ENCODE measurements at regions not wholly inside any gene's neighbourhood (a gene's known extent, or its start where the extent isn't known, plus 50 kb on each side); places are given as distances from the start of the nearest gene placed in this dataset.

DNA sequence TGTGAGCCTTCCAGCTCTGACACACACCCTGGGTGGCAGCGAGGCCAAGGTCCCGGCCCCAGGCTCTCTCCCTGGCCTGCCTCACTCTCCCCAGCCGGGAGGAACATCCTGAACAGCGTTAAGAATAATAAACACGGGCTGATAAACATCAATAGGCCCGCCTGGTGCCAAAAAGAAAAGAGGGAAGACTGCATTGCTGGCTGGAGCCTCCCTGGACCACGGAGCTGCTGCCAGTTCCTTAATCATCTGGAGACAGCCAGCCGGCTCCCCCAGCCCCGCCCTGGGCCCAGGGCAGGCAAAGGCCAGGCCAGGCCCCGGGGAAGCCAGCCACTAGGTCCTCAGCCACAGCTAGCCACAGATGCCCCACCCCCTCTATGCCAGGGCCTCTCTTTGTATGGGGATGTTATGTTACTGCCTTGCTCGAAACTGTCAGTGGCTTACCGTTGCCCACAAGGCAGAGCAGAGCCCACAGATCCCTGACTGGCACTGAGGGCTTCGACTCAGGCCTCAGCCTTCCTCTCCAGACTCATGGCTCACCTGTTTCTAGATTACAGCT is 293.7 kb downstream of the DYSF start:
- in situ Hi-C loops (cut with HindIII; ENCODE audit: low sequenced_read_pairs) = no loop called here
- DNase-seq (ENCODE audit: low read depth) = no peak
- TF ChIP-seq, protein P1, sequence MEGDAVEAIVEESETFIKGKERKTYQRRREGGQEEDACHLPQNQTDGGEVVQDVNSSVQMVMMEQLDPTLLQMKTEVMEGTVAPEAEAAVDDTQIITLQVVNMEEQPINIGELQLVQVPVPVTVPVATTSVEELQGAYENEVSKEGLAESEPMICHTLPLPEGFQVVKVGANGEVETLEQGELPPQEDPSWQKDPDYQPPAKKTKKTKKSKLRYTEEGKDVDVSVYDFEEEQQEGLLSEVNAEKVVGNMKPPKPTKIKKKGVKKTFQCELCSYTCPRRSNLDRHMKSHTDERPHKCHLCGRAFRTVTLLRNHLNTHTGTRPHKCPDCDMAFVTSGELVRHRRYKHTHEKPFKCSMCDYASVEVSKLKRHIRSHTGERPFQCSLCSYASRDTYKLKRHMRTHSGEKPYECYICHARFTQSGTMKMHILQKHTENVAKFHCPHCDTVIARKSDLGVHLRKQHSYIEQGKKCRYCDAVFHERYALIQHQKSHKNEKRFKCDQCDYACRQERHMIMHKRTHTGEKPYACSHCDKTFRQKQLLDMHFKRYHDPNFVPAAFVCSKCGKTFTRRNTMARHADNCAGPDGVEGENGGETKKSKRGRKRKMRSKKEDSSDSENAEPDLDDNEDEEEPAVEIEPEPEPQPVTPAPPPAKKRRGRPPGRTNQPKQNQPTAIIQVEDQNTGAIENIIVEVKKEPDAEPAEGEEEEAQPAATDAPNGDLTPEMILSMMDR (IDR thresholded peaks at IDR 0.05; ENCODE audit: low read depth, low read length, missing control alignments) = no peak
- H3K4me3 ChIP-seq (ENCODE audit: low read depth, low read length) = no peak overlapping the region

DNA sequence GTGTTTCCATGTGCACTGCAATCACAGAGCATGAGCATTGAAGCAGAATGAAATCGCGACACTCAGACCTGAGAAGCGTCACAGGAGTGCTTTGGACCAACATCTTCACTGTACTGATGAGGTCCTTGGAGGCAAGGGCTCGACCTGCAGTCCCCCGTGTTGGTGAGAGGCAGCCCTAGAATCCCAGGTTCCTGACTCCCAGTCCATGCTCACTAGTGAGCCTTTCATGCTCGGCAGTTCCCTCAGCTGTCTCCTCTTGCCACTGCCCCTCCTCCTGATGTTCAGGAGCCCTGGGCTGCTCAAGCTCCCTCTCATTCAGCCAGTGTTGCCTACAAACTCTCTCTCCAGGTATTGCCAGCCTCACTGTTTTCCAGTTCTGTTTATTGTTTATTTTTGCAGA is 291.4 kb downstream of the DYSF start:
- in situ Hi-C loops (cut with HindIII; ENCODE audit: low sequenced_read_pairs) = no loop called here
- no peak for DNase-seq (ENCODE audit: low read depth)
- TF ChIP-seq, protein P1 (IDR thresholded peaks at IDR 0.05; ENCODE audit: low read depth, low read length, missing control alignments) = no peak
- no peak overlapping the region for H3K4me3 ChIP-seq (ENCODE audit: low read depth, low read length)

DNA sequence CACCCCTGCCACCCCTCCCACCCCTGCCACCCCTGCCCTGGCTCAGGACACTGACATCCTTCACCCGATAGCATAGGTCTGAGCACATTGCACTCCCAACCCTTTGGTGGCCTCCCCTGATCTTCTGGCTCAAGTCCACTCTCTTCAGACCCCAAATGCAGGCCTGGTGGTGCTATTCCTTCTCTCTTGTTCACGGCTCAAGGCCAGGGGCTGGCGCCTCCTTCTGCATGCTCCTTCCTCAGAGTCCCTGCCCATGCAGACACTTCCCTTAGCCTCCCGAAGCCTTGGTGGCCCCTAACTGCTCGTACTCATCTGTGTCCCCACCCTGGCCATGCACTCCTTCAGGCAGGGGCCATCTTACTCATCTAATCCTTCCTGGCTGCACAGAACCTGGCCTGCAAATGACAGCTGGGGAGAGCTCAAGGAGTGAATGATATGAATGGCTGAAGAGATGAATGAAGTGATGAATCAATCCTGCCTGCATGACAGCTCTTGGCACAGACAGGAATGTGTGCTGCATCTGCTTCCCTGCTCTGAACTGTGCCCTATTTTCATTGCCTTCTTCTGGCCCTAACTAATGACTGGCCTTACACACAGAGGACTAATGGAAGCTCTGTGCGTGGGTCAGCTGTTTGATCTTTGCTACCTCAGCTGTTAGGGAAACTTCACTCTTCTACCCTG is 290.8 kb downstream of the DYSF start:
- DNase-seq (ENCODE audit: low read depth) = no peak
- H3K4me3 ChIP-seq (ENCODE audit: low read depth, low read length) = no peak overlapping the region
- TF ChIP-seq, protein P1 (IDR thresholded peaks at IDR 0.05; ENCODE audit: low read depth, low read length, missing control alignments) = no peak
- in situ Hi-C loops (cut with HindIII; ENCODE audit: low sequenced_read_pairs) = no loop called here

DNA sequence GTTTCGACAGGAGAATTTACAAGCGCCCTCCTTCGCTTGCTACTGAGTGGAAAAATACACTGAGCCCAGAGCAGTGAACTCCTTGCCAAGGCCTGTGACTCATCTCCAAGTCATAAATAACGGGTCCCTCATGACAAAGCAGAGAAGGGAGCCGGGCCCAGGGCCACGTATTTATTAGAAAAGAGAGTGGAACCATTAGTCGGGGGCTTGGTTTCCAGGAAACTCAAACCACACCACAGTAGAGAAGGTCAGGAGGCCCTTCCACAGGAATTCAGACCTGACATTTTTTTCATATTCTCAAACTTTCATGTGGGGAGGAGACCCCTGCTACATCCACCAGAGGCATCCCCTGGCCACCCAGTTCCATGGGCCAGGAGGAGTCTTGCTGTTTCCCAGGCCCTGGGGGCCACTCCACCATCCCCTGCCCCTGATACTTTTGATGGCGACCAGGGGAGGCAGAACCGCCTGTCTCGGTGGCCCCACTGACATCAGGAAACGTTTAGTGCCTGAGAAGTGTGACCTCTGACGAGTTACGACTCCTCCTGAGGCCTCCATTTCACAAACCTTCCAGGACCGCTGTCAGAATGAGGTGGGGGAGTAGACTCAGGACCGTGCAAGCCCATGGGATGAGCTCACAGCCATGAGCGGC is 289.7 kb downstream of the DYSF start:
- peak; percentile 98 for DNase-seq (ENCODE audit: low read depth)
- in situ Hi-C loops (cut with HindIII; ENCODE audit: low sequenced_read_pairs) = no loop called here
- TF ChIP-seq, protein P1 (IDR thresholded peaks at IDR 0.05; ENCODE audit: low read depth, low read length, missing control alignments) = no peak
- H3K4me3 ChIP-seq (ENCODE audit: low read depth, low read length) = no peak overlapping the region

DNA sequence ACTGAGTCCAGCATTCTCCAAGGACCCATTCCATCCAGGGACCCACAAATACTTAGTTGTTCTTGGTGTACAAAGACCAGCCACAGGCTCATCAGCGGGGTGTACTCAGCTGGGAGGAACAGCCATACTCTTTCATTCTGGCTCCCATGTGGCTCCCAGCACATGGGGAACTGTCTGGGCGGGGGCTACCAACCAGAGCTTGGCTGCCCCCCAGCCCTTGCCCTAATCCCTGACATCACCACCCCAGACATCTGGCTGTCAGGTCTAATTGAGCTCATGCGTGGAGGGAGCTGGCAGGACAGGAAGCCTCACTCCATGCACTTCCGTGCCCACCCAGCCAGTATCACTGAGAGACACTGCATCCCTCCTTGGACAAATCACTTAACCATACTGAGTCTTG is 283.6 kb downstream of the DYSF start:
- TF ChIP-seq, protein P1 (IDR thresholded peaks at IDR 0.05; ENCODE audit: low read depth, low read length, missing control alignments) = no peak
- DNase-seq (ENCODE audit: low read depth) = no peak
- no peak overlapping the region for H3K4me3 ChIP-seq (ENCODE audit: low read depth, low read length)
- in situ Hi-C loops (cut with HindIII; ENCODE audit: low sequenced_read_pairs) = no loop called here

DNA sequence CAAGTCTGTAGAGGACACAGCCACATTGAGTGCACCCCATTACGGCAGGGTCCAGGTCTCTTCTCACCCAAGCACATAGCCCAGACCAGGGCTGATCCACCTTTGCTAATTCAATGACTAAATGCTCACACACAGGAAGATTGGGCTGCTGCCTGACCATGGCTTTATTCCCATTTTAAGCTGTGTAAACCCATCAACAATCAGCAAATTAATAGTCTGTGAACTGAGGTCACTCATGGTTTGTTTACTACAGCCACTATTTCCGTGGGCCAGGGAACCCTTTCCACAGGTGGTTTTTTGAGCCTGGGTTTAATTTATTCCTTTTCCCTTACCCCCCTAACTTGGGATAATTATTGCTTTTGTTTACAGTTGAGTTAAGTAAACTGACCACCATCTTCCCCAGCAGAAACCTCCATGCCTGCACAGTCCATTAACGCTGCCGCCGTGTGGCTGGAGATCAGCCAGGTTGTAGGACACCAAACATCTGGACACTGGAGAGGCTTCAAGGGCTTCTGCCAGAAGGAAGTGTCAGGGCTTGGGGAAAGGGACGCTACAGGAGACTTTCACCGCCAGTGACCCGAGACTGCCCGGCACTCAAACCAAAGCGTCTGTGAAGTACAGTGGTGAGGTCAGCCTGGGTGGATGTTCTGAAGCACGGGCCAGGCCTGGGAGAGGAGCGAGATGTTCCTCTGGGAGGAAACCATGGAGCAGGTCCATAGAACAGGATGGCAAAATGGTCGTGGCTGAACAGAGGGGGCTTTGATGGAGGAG is 282.9 kb downstream of the DYSF start:
- TF ChIP-seq, protein P1 (IDR thresholded peaks at IDR 0.05; ENCODE audit: low read depth, low read length, missing control alignments) = no peak
- in situ Hi-C loops (cut with HindIII; ENCODE audit: low sequenced_read_pairs) = no loop called here
- no peak overlapping the region for H3K4me3 ChIP-seq (ENCODE audit: low read depth, low read length)
- DNase-seq (ENCODE audit: low read depth) = no peak
